ENCODE measurements at regions not wholly inside any gene's neighbourhood (a gene's known extent, or its start where the extent isn't known, plus 50 kb on each side); places are given as distances from the start of the nearest gene placed in this dataset.

DNA sequence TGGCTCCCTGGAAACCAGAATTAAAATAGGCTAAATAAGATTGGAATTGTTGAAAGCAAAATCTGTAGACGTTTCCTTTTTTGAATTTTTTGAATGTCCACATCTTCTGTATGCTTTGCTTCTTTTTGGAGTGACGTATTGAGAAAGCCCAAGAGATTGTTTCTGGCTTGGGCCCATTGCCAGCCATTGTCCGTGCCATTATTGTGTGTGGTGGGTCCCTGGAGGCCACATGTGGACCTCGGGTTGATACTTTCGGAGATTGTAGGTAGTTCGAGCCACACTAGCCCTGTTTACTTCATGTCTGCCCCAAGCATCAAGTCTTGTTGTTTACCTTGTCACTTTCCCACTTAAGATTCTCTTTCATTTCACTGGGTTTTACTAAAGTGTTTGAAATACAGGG is 106.0 kb downstream of the PALM2AKAP2 start:
- no peak for DNase-seq

DNA sequence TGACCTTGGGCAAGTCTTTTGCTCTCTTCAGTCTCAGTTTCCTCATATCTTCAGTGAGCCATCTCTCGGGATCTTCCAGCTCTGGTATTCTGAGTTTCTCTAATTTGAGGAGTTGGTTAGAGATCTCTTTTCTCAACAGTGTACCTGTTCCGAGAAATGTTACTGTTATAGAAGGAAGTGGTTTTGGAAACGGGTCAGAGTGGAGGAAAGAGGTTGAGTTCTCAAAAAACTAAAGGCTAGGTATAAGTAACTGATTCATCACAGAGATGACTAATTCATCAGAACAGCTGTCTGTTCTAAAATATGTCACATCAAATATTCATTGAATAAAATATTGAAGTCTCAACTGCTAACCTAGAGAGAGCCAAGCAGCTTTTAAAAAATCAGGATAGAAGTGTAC is 106.6 kb downstream of the PALM2AKAP2 start:
- no peak for DNase-seq

DNA sequence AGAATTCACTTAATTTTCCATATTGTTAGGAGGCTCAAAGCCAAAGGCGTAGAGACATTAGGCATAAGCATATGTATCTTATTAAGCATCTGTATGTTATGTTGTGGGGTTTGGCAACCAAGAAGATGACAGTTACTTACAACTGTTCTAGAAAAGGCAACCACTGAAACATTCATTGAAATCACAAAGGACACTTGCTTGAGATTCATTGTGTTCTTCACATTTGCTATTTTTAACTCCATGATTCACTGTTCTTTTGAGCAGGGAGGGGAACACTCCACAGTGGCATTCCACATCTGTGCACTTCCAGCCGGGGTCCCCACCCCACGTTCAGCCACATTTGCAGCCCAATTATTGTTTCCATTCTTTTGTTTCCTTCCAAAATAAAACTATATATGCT is 107.1 kb downstream of the PALM2AKAP2 start:
- no peak for DNase-seq

DNA sequence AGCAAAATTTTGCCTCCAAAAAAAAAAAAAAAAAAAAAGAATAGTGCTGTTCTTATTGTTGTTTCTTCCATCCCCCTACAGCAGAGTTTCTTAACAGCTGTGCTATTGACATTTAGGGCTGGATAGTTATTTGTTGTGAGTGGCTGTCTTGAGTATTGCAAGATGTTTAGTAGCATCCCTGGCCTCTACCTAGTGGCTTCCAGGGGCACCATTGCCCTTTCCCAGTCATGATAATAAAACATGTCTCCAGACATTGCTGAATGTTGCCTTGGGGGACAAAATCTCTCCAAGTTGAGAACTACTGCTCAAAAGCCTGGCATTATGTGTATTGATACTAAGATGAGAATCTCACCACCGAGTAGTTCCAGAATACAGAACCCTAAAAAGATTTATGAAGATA is 108.7 kb downstream of the PALM2AKAP2 start:
- DNase-seq: no peak

DNA sequence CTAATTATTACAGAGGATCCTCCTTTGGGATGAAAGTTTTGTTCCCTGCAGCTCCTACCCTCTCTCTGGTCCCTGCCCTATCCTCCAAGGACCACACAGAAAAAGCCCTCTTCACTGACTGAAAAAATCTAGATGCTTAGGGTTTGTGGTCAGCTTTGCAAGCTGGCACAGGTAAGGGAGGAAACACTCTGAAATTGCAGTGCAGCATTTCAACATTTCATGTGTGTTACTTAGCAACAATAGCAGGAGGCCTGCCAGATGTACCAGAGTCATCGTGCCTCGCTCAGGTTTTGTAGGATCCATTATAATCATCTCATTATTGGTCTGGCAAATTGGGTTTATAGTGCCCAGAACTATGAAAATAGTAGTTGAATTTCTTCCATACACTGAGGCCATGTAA is 109.5 kb downstream of the PALM2AKAP2 start:
- no peak for DNase-seq

DNA sequence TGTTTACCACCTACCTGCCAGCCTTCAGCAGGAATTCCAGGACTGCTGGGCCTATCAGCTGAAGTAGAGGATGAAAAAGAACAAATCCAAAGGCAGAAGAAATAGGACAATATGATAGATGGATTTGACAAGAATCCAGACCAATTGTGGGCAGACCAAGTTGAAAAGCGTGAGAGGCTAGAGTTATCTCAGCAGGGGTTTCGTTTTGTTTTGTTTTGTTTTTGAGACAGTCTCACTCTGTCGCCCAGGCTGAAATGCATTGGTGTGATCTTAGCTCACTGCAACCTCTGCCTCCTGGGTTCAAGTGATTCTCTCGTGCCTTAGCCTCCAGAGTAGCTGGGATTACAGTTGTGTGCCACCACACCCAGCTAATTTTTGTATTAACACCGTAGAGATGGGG is 113.2 kb downstream of the PALM2AKAP2 start:
- no peak for DNase-seq

DNA sequence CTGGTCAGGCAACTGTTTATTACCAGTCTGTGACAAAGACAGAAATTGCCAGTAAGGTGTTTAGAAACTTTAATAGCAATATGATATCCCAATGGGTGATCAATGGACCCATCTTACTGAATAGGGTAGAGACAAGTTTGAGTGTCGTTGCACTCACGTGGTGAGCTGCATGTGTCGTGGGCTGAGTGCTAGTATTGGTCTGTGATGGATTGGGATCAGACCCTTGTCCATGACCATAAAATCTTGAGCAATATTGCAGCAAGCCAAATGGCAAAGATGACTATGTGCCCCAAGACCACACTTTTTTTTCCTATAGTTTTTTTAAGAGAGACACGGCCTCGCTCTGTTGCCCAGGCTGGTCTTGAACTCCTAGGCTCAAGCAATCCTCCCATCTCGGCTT is 114.5 kb downstream of the PALM2AKAP2 start:
- DNase-seq: no peak

DNA sequence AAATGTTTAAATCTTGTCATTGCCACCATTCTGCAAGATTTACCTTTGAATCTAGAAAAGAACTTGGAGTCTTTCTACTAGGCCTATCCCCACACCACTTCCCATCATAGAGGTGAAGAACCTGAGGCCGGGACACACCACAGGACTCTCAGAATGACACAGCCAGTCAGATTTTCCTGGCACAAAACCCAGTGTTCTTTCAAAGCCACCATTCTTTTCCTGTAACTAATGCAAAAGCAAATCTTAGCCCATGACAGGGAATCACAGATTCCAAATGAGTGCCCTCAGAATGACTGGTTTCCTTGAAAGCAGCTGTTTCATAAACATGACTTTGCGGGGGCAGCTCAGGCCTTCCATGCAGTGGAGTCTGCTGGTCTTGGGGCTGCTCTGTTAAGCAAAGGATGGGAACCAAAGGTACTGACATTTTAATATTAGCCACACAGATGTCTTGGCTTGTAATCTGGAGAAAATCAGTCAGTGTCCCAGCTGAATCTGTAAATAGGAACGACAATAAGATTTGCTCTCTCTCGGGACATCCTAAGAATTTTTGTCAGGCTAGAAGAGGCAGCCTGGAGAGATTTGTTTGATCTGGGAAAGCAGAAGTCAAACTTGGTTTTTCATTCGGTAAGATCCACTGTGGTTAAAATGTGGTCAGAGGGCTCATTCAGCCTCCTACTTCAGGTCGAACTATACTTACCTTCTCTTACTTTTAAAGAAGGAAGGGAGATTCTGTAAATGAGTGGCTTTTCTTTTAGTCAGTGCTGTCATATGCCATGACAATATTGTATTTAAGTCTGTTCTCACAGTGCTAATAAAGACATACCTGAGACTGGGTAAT is 115.1 kb downstream of the PALM2AKAP2 start:
- DNase-seq: no peak

DNA sequence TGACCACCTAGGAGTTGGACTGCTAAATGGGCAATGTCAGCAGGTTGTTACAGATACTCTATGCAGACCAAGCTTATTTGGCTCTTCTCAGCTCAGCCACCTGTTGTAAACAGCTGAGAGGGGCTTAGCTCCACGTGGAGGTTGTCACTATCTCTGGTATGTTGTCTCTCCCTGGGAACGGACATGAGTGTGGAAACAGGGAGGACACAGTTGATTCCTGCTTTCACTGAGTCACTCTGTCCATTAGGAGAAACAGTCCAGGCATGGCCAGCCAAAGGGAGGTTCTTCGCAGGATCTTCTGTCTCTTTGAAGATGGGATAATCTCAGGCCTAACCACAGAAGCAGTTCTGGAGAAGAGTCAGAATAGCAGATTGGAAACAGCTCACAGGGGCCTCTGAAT is 121.2 kb downstream of the PALM2AKAP2 start:
- no peak for DNase-seq

DNA sequence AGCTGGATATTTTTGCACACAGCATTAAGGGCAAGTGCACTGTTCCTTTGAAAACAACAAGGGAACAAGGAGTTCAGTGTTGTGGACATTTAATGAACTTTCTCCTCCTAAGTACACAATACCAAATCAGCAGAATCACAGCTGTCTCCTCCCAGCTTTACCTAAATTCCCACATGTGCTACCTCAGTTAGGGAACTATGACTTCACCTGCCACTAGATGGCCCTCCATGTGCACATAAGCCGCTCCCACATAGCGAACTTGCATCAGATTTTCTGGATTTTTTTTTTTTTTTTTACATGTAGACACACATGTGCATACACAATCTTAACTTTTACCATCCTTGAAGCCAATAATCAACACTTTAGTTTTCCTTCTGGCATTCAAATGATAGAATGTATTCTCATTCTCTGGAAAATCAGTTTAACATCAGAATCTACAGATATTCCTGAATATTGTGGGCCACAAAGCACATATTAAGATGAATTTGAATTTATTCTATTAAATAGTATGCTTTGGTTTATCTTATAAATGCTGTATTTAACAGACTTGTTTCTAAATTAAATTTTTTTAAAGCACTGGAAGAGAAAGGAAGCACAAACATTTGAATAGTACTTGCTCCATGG is 123.6 kb downstream of the PALM2AKAP2 start:
- no peak for DNase-seq

DNA sequence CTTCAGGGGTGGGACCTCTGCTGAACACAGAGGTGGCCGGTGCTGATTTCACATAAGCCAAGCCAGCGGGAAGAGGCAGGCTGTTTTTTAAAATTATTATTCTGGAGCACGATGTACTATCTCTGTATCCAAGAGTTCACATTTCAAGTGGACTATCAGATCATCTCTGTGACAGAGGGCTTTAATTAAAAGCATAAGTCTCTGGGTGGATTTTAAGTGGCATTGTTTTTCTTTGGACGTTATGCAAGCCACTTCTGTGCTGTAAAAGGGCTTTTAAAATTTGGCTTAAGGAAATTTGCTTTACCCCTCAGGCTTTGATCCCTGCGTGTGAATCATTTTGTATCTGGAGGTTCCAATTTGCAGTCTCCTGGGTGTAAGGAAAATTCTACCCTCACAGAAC is 124.7 kb downstream of the PALM2AKAP2 start:
- DNase-seq: no peak

DNA sequence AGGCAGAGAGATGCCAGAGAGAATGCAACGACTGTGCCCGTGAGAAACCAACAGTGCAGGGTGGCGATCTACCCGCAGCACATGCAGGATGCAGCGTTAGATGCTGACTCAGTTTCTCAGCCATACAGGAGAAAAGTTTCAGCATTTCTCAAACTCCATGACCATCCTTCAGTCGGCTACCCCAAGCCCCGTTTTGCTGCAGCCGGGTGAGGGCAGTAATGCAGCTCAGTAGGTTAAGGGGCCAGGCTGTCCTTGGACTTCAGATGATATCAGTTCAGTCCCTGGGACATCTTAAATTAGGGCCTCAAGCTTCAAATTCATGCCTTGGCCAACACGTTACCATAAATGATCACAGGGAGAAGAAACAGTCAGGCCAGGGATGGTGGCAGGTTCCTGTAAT is 125.5 kb downstream of the PALM2AKAP2 start:
- DNase-seq: no peak

DNA sequence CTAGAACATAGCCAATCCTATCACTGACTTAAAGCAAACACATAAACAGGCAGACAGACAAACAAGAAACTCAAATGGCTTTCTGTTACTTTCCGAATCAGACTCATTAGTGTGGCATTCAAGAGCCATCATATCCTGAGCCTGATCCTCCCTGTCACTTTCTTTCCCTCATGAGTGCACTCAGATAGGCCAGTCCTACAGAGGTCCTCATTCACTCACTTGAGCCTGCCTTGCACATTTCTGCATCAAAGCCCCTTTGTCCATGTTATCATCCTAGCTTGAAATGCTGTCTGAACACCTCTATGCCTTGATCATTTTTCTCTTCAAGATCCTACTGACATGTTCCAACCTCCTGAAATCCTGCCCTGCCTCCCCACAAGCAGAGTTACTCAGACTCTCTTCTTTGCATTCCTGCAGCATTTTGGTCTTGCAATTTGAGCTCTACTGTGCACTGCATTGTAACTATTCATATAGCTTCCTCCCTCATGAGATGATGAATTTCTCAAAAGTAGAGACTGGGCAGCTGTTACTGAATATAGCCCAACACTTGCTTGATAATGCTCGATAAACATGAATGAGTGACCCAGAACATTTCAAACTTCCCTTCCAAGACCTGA is 126.9 kb downstream of the PALM2AKAP2 start:
- DNase-seq: no peak

DNA sequence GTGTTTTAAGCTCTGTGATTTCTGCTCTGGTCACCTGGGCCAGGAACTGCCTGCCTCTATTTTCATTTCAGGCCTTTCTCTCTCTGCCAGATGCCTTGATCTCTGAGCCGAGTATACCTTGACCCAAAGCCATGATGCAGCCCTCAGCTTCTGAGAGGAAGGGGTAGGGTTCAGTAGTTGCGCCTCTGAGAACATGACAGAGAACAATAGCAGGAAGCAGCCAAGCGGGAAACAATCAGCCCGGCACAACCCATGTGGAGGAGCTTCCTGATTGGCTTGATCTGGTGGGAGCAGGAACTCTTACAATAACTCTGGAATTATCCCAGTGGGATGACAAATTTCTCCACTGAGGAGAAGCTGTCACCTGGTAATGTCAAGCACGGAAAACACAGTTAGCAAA is 127.4 kb downstream of the PALM2AKAP2 start:
- DNase-seq: no peak

DNA sequence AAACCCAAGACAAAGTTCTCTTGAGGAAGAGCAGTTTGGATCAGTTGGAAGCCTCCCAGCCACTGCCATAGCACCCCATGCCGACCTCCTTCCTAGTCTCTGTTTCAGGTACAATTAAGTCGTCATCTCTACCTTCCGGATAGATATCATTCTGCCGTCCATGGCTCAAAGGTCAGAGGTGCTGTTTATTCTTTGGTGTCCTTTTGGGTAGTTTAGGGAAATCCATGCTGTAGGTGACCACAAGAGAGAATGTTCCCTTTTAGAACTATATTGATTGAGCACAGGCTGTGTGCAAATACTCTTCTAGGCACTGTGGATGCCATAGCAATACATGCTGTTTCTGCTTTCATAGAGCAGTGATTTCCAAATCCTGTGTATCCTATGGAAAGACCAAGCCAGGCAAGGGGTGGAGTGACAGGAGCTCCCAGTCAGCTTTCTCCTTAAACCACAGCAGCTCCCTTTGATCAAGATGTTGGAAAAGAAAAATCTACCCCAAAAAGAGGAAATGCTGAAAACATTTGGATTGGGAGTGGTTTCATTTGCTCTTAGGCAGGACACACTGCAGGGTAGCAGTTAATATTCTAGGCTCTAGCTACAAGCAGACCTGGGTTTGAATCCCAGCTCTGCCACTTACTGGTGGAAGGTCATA is 127.9 kb downstream of the PALM2AKAP2 start:
- no peak for DNase-seq

DNA sequence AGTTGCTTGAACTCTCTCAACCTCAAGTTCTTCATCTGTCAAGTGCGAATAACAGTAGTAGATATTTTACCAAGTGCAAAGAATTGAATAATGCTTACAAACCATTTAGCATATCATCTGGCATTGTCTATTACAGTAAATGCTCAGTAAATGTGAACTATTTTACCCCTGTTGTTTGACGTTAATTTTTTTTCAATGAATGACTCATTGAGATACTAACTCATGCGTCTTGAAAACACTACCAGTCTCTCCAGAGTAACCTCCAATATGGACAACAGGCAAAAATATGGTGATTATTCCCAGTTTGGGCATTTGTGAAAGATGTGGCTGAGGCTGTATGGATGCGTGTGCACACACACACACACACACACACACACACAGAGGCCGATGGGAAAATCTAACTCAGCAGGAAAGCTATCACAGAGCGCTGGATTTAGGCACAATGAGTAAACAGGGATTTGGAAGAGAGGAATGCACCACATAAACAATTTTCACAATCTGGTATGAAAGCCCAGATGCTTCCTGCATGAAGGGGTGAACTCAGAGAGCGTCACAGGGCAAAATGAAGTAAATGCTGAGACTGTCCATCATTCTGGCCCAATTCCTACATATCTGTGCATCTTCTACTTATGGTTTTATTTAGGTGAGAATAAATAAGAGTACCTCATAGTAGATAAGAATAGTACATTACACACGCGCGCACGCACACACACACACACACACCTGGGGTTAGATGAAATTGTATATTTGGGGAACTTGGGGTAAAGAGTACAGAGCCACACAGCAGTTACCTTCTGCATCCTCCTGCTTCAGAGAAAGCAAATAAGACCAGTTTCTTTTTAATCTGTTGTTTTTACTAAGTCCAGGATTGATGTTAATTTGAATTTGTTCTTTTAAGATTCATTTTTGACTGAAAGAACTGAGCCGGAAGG is 128.7 kb downstream of the PALM2AKAP2 start:
- DNase-seq: no peak

DNA sequence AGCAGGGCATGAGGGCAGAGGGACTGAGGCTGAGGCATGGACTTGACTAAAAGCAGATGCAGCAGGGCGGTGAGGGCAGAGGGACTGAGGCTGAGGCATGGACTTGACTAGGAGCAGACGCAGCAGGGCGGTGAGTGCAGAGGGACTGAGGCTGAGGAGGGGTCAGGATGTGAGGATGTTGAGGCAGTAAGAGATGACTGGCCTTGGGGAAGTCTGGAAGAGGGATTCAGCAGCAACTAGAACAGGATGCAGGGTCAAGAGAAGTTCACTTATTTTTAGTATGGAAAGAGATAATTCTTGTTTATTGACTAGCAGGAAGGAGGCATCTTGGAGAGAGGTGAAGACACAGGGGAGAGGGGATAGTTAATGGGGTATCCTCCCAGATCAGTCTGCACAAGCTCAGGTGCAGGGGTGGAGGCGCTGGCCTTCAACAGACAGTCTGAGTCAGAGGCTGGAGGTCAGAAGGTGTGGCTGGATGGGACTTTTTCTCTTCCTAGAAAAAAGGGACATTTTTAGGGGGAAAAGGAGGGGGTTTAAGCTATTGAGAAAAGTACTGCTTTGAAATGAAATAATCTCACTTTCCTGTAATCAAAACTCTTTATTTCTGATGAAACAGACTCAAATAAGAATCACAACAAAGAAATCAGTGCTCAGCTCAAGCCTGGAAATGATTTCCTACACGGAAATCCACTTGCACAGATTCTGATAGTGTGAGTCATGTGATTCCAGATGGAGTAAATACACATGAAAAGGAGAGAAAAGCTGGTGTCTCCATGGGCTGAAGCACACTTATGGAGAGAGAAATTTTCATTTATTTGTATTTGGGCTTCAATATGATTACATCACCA is 130.9 kb downstream of the PALM2AKAP2 start:
- no peak for DNase-seq

DNA sequence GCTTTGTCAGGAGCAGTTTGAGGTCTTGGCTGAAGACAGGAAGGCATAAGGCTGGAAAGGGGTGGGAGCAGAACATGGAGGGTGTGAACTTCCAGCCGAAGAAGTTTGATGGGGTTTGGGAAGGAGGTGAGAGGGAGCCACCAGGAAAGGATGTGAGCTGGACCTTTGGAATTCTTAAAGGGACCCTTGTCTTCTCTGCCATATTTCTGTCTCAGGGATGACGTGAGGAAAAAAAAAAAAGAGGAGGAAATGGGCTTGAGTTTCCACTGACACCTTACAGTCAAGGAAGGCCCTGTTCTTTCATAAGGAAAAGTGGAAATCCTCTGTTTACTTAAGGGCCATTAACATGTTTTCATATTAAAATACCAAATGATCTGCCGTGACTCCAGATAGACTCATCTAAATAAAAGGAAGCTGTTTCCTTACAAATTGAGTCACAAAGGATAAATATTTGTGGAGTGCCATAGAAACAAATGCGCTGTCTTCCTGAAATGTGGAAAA is 132.1 kb downstream of the PALM2AKAP2 start:
- no peak for DNase-seq

DNA sequence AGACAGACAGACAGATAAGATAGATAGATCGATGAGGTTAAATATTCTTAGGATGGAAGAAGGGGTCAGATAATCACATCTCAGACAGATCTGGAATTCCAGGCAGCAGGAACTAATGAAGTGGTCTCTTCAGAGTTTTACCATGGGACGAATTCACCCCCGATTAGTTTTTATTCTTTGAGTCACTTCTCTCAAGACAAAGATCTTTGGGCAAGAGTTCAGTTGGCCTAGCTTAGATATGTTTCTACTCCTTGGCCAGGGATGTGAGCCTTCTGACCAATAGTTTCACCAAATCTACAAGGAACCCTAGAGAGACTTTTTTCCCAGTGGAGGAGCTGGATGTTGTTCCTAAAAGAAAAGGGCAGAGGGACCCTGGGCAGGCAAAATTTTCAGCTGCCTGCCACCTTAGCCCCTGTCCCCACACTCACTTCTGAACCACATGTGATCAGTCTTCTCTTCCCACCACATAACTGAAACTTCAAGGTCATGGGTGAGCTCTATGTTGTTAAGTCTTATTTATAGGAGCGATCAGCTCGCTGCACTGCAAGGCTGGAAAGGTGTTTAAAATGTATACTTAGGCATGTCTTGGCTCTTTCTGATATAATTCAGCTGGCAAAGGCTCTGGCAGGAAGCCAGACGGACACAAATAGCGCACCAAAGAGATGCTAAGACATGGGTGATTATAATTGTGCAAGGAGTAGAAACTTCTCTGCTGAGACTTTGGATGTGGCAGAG is 132.9 kb downstream of the PALM2AKAP2 start:
- DNase-seq: no peak

DNA sequence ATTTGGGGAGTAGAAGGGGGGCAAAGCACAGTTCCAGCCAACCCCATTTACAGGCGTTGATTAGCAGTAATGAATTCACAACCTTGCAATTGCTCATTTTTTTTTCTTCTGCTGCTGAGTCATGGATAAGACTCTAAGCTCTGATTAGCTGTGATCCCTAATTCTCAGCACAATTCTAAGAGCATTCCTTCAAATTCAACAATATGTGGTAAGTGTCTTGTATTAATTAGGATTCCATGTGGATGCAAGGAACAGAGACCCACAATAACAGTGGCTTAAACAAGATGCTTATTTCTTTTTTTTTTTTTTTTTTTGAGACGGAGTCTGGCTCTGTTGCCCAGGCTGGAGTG is 133.4 kb downstream of the PALM2AKAP2 start:
- DNase-seq: no peak
